Testis (tissue), 2 donors: ENCODE measurements at regions not wholly inside any gene's neighbourhood (a gene's known extent, or its start where the extent isn't known, plus 50 kb on each side); places are given as distances from the start of the nearest gene placed in this dataset.

Experiments used
- POLR2A ChIP-seq: fragments of 450-650 bp; IDR thresholded peaks from one replicate; pipeline ENCODE4 v1.6.1; 2017; ENCODE audit warnings: antibody characterized with exemption, mild to moderate bottlenecking, moderate library complexity
- TF ChIP-seq, protein P1 (sequence below), 3 experiments: fragments of 450-650 bp in 2 of 3; fragments of 200-600 bp in 1 of 3; sonication (generic) in 1 of 3; IDR thresholded peaks; one replicate each; pipeline ENCODE4 v1.5.1; 2016 to 2019; ENCODE audit warnings: antibody characterized with exemption in 3 of 3, mild to moderate bottlenecking in 2 of 3, moderate library complexity in 1 of 3

DNA sequence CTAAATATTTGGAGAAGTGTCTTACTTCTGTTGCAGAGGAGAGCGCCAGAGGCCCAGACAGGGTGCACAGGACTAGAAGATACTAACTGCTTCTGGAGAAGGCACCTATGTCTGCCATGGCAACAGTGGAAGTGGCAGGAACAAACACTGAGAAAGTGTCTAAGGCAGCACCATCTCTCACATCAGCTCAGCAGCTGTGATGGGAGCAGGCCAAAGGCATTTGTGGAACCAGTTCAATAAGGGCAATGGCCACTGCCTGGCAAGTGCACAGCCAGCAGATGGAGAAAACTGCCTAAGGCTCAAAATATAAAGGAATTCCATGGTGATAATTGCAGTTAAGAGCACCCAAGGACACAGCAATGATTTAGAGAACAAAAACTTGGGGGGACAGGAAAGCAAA is 563.0 kb upstream of the CCDC54 start:
- TF ChIP-seq, protein P1, sequence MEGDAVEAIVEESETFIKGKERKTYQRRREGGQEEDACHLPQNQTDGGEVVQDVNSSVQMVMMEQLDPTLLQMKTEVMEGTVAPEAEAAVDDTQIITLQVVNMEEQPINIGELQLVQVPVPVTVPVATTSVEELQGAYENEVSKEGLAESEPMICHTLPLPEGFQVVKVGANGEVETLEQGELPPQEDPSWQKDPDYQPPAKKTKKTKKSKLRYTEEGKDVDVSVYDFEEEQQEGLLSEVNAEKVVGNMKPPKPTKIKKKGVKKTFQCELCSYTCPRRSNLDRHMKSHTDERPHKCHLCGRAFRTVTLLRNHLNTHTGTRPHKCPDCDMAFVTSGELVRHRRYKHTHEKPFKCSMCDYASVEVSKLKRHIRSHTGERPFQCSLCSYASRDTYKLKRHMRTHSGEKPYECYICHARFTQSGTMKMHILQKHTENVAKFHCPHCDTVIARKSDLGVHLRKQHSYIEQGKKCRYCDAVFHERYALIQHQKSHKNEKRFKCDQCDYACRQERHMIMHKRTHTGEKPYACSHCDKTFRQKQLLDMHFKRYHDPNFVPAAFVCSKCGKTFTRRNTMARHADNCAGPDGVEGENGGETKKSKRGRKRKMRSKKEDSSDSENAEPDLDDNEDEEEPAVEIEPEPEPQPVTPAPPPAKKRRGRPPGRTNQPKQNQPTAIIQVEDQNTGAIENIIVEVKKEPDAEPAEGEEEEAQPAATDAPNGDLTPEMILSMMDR (IDR thresholded peaks at IDR 0.05), result no peak
- no peak for TF ChIP-seq POLR2A
